ENCODE measurements at regions not wholly inside any gene's neighbourhood (a gene's known extent, or its start where the extent isn't known, plus 50 kb on each side); places are given as distances from the start of the nearest gene placed in this dataset.

DNA sequence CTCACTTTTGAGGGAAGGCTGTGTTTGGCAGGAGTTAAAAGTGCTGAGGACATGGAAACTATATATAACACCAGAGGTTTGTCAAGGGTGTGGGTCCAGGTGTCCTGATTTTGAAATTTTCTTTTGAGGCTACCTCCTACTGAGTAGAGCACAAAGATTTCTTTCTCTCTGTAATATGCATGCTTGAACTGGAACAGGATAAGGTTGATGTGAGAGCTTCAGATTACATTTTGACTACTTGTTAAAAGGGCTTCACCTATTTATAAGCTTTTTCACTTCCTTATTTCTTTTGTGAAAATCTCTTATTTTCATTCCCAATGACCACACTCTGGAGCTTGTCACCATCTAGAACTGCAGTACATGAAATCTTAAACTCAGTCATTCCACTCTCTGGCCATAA, 59.8 kb upstream of the PLA2G4A start:
- ChIA-PET POLR2A (ENCODE audit: partially characterized antibody) (no interaction called here), CTCF (ENCODE audit: partially characterized antibody) (interaction anchor here (1.4 kb wide), 1 partner anchor 9 kb away, joined by 5 read pairs; no protein-coding TSS in a partner anchor)
- no peak for FAIRE-seq

More for the DNA sequence above, 59.8 kb upstream of the PLA2G4A start:
- Histone ChIP-seq H3K18ac (ENCODE audit: extremely low read depth, low read length) (no peak overlapping the region), H3K4me2 (ENCODE audit: insufficient read depth in 1 of 2, low read depth in 2 of 2, low read length in 2 of 2) (no peak overlapping the region), H2BK20ac (ENCODE audit: low read length) (no peak overlapping the region), H3K56ac (replicated peaks; ENCODE audit: insufficient read length, low read depth, low read length) (no peak overlapping the region), H3K79me1 (ENCODE audit: low read depth, low read length) (no peaks in the 10 kb centered on the region), H3K27me3 (replicated peaks in 1 of 4; ENCODE audit: control insufficient read depth in 3 of 4, extremely low read depth in 1 of 4, insufficient read depth in 3 of 4, low read length in 3 of 4) (no peaks in the 10 kb centered on the region), H3K4me3 (ENCODE audit: extremely low read depth in 1 of 4, insufficient read depth in 2 of 4, low read depth in 3 of 4, low read length in 4 of 4) (no peak overlapping the region), H3K9ac (replicated peaks in 1 of 4; ENCODE audit: extremely low read depth in 1 of 4, low read depth in 3 of 4, low read length in 3 of 4) (no peak overlapping the region), H3K36me3 (ENCODE audit: control insufficient read depth in 2 of 4, insufficient read depth in 4 of 4, low read length in 3 of 4) (no peaks in the 10 kb centered on the region), H4K5ac (ENCODE audit: insufficient read length, low read depth, low read length) (no peak overlapping the region), H2BK15ac (ENCODE audit: low read length) (no peak overlapping the region), H4K20me1 (replicated peaks in 1 of 2; ENCODE audit: control insufficient read depth in 1 of 2, insufficient read depth in 2 of 2, low read length in 2 of 2) (no peaks in the 10 kb centered on the region), H2BK12ac (ENCODE audit: low read depth, low read length) (no peak overlapping the region), H4K91ac (replicated peaks; ENCODE audit: insufficient read length, low read length) (no peak overlapping the region), H3K14ac (ENCODE audit: insufficient read length) (no peak overlapping the region), H3K23ac (ENCODE audit: insufficient read length) (no peak overlapping the region), H2BK120ac (replicated peaks; ENCODE audit: low read depth, low read length) (no peak overlapping the region), H3K4me1 (replicated peaks in 1 of 4; ENCODE audit: control insufficient read depth in 3 of 4, insufficient read depth in 4 of 4, low read length in 3 of 4) (no peaks in the 10 kb centered on the region), H4K8ac (ENCODE audit: extremely low read depth, insufficient read depth, low read length) (no peak overlapping the region), H3K23me2 (ENCODE audit: low read depth, low read length) (no peaks in the 10 kb centered on the region), H3K79me2 (ENCODE audit: control insufficient read depth in 1 of 2, insufficient read depth in 2 of 2, low read length in 2 of 2) (no peaks in the 10 kb centered on the region), H3K4ac (replicated peaks; ENCODE audit: insufficient read length, low read depth, low read length) (no peak overlapping the region), H2AK5ac (ENCODE audit: low read depth, low read length) (no peak overlapping the region), H3K27ac (ENCODE audit: low read depth, low read length) (no peak overlapping the region), H2AFZ (ENCODE audit: low read length) (no peak overlapping the region), H2BK5ac (ENCODE audit: low read depth, low read length) (no peak overlapping the region), H3K9me3 (ENCODE audit: insufficient read depth in 2 of 2, low read depth in 1 of 2, low read length in 1 of 2) (no peaks in the 10 kb centered on the region)
- TF ChIP-seq SUZ12 (IDR thresholded peaks at IDR 0.05; ENCODE audit: low read length): no peak
- TF ChIP-seq EP300 (IDR thresholded peaks at IDR 0.05; ENCODE audit: borderline replicate concordance in 1 of 2, low read depth in 2 of 2, low read length in 2 of 2): no peak
- no peak for TF ChIP-seq BRCA1 (IDR thresholded peaks at IDR 0.05; ENCODE audit: low read depth, low read length)
- TF ChIP-seq JUN (IDR thresholded peaks at IDR 0.05; ENCODE audit: low read depth, low read length): no peak
- DNase-seq (ENCODE audit: low read depth in 1 of 2, low spot score in 2 of 2): no peak

All from H1 (cell line).